Mesodermal cell (in vitro differentiated cells): ENCODE measurements at regions not wholly inside any gene's neighbourhood (a gene's known extent, or its start where the extent isn't known, plus 50 kb on each side); places are given as distances from the start of the nearest gene placed in this dataset.
A peak's percentile ranks its signal among the peaks of the same experiment; 100 is the strongest.

Experiments used
- H3K27ac ChIP-seq: 2 replicates; pipeline ENCODE4 v1.7.0; 2013; ENCODE audit warnings: mild to moderate bottlenecking, low read depth, low read length, moderate library complexity; ENCODE audit not compliant: severe bottlenecking
- H3K36me3 ChIP-seq: 2 replicates; pipeline ENCODE4 v1.7.1; 2013; ENCODE audit warnings: mild to moderate bottlenecking, low read length, moderate library complexity; ENCODE audit not compliant: control insufficient read depth, insufficient read depth
- H3K4me1 ChIP-seq: one replicate; pipeline ENCODE4 v1.7.1; 2013; ENCODE audit warnings: mild to moderate bottlenecking, low read length; ENCODE audit not compliant: insufficient read depth, control insufficient read depth, poor library complexity, severe bottlenecking
- H3K4me3 ChIP-seq: 2 replicates; pipeline ENCODE4 v1.7.0; 2013; ENCODE audit warnings: low read length, control low read depth, mild to moderate bottlenecking; ENCODE audit not compliant: insufficient read depth, poor library complexity, severe bottlenecking; ENCODE audit errors: extremely low read depth
- H3K9me3 ChIP-seq: 2 replicates; pipeline ENCODE4 v1.7.1; 2013; ENCODE audit warnings: mild to moderate bottlenecking, low read length, moderate library complexity; ENCODE audit not compliant: control insufficient read depth
- WGBS, 2 experiments: methylation state at CpG; one replicate each; pipeline ENCODE4 v1.1.5; 2013; ENCODE audit warnings: missing lambda C conversion rate in 2 of 2; ENCODE audit not compliant: insufficient coverage in 2 of 2; 5-methylcytosine and 5-hydroxymethylcytosine counted together

DNA sequence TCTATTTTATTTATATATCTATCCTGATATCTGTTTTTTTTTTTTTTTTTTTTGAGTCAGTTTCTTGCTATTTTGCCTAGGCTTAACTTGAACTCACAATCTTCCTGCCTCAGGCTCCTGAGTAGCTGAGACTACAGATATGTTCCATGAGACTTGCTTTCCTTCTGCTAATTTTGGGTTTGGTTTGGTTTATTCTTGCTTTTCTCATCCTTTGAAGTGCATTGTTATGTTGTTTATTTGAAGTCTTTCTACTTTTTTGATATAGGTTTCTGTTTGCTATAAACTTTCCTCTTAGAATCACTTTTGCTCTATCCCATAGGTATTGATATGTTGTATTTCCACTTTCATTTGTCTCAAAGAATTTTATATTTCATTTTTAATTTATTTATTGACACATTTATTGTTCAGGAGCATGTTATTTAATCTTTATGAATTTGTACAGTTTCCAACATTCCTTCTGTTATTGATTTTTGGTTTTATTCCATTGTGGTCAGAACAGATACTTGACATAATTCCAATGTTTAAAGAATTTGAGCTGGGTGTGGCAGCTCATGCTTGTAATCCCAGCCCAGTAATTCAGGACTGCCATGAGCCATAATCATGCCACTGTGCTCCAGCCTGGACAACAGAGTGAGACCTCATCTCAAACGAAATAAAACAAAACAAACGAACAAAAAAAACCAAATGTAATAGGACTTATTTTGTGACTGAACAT is 62.3 kb upstream of the PLSCR4 start:
- 100% methylated on average over 1 of the region's 2 CpGs; no CpG with 5 or more reads in 1 of the 2 experiments for WGBS, 2 experiments
- Histone ChIP-seq H3K27ac (no peak overlapping the region), H3K9me3 (no peaks in the 10 kb centered on the region), H3K4me3 (no peak overlapping the region), H3K4me1 (peaks cover 14% of the 10 kb centered on the region), H3K36me3 (no peaks in the 10 kb centered on the region)

DNA sequence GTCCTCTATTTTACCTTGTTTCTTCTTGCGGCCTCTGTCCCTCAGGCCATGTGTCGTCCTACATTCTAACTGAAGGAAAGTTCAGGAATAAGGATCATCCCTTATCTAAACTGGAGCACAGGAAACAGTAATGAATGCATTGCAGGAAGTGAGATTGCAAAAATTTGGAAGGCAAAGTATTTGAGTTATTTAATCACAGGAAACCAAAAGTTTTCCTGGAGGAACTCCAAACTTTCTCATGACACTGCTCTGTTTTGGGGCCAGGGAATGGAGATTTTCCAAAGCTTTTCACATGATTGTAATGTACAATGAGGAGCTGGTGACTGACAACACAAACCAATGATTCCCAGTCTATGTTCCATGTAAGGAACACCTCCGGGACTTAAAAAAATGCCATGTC is 57.8 kb upstream of the PLSCR4 start:
- peaks cover 14% of the 10 kb centered on the region for H3K4me1 ChIP-seq
- 100% methylated on average over 1 of the region's 3 CpGs for WGBS, 2 experiments
- no peak overlapping the region for H3K4me3 ChIP-seq
- peak overlapping the region; percentile 77 for H3K27ac ChIP-seq
- no peaks in the 10 kb centered on the region for H3K36me3 ChIP-seq
- no peaks in the 10 kb centered on the region for H3K9me3 ChIP-seq

DNA sequence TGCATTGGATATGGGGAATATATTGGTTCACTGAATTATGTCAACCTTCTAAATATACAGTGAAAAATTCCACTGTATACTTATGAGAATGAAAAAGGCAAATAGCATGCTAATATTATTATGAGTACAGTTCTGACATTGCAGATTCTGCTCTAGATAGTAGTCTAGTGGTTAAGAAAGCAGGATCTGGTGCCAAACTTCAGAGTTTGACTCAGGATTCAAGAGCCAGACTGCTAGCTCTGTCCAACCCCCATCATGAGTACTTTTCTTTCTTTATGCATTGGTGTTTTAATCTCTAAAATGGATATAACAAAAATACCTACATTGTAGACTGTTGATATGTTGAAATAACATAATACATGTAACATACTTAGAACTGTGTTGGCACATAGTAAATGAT is 57.3 kb upstream of the PLSCR4 start:
- Histone ChIP-seq H3K27ac (peak overlapping the region; percentile 77), H3K9me3 (no peaks in the 10 kb centered on the region)

DNA sequence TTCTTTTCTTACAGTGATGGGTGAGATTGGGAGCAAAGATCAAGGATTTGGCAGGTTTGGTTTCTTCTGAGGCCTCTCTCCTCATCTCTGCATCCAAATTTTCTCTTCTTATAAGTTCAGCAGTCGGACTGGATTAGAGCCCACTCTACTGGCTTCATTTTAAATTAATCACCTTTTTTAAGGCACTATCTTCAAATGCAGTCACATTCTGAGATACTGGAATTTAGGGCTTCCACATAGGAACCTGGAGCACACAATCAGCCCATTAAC is 56.5 kb upstream of the PLSCR4 start:
- 100% methylated on average over 1 of the region's 1 CpG for WGBS, 2 experiments
- no peak overlapping the region for H3K27ac ChIP-seq

More for the DNA sequence above, 57.3 kb upstream of the PLSCR4 start:
- Histone ChIP-seq H3K4me3 (no peak overlapping the region), H3K36me3 (no peaks in the 10 kb centered on the region), H3K4me1 (peaks cover 11% of the 10 kb centered on the region)

DNA sequence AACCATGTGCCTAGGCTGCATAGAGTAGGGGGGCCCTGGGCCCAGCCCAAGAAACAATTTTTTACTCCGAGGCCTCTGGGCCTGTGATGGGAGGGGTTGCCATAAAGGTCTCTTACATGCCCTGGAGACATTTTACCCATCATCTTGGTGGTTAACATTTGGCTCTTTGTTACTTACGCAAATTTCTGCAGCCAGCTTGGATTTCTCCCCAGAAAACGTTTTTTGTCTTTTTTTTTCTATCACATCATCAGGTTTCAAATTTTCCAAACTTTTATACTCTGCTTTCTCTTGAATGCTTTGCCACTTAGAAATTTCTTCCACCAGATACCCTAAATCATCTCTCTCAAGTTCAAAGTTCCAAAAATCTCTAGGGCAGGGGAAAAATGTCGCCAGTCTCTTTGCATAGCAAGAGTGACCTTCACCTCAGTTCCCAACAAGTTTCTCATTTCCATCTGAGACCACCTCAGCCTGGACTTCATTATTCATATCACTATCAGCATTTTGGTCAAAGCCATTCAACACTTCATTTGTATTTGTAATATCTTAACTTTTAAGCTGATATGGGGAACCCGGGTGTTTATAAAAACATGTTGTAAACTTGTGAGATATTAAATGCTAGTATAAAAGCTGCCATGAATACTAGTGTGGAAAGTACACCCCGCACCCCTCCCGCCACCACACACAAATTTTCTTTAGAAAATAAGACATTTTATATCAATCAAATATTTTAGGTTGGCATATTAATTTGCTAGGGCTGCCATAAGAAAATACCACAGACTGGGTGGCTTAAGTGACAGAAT is 56.0 kb upstream of the PLSCR4 start:
- no peak overlapping the region for H3K27ac ChIP-seq
- 74 to 93% methylated on average over 3 to 4 of the region's 7 CpGs for WGBS, 2 experiments
- H3K9me3 ChIP-seq: no peaks in the 10 kb centered on the region
- H3K4me1 ChIP-seq: peaks cover 9% of the 10 kb centered on the region
- no peak overlapping the region for H3K4me3 ChIP-seq
- H3K36me3 ChIP-seq: no peaks in the 10 kb centered on the region

More for the DNA sequence above, 56.5 kb upstream of the PLSCR4 start:
- Histone ChIP-seq H3K4me3 (no peak overlapping the region), H3K36me3 (no peaks in the 10 kb centered on the region), H3K9me3 (no peaks in the 10 kb centered on the region), H3K4me1 (peaks cover 9% of the 10 kb centered on the region)

DNA sequence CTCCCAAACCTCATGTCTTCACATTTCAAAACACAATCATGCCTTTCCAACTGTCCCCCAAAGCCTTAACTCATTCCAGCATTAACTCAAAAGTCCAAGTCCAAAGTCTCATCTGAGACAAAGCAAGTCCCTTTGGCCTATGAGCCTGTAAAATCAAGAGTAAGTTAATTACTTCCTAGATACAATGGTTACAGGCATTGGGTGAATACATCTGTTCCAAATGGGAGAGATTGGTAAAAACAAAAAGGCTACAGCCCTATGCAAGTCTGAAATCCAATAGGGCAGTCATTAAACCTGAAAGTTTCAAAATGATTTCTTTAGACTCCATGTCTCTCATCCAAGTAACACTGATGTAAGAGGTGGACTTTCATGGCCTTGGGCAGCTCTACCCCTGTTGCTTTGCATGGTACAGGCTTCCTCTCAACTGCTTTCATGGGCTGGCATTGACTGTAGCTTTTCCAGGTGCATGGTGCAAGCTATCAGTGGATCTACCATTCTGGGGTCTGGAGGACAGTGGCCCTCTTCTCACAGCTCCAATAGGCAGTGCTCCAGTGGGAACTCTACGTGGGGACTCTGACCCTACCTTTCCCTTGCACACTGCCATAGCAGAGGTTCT is 55.0 kb upstream of the PLSCR4 start:
- Histone ChIP-seq H3K9me3 (no peaks in the 10 kb centered on the region), H3K4me1 (peaks cover 9% of the 10 kb centered on the region), H3K36me3 (no peaks in the 10 kb centered on the region), H3K4me3 (no peak overlapping the region), H3K27ac (no peak overlapping the region)
- 78 to 91% methylated on average over 1 of the region's 1 CpG for WGBS, 2 experiments

DNA sequence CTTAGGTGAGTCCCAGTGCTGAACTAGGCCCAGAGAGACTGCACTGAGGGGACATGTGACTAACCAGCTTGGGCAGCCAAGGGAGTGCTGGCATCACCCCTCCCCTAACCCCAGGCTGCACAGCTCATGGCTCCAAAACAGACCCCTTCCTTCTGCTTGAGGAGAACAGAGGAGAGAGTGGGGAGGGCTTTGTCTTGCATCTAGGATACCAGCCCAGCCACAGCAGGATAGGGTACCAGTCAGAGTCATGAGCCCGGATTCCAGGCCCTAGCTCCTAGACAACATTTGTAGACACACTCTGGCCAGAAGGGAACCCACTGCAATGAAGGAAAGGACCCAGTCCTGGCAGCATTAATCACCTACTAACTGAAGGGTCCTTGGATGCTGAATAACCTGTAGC is 49.9 kb upstream of the PLSCR4 start:
- Histone ChIP-seq H3K4me3 (no peak overlapping the region), H3K36me3 (no peaks in the 10 kb centered on the region)

More for the DNA sequence above, 49.9 kb upstream of the PLSCR4 start:
- 100% methylated on average over 1 of the region's 1 CpG for WGBS, 2 experiments
- H3K27ac ChIP-seq: no peak overlapping the region
- no peaks in the 10 kb centered on the region for H3K9me3 ChIP-seq
- H3K4me1 ChIP-seq: no peaks in the 10 kb centered on the region
